BE2C (cell line): ENCODE measurements at regions not wholly inside any gene's neighbourhood (a gene's known extent, or its start where the extent isn't known, plus 50 kb on each side); places are given as distances from the start of the nearest gene placed in this dataset.

Experiments
- DNase-seq: peaks from one replicate; pipeline ENCODE4 v3.0.0-alpha.2; 2020
- H3K27me3 ChIP-seq: fragments of 250-450 bp; sonication (Bioruptor Pico); 2 replicates; pipeline ENCODE4 v1.5.1; 2020; ENCODE audit warnings: mild to moderate bottlenecking
- H3K36me3 ChIP-seq: fragments of 250-450 bp; sonication (Bioruptor Pico); 2 replicates; pipeline ENCODE4 v1.5.1; 2020; ENCODE audit warnings: mild to moderate bottlenecking
- H3K4me1 ChIP-seq: fragments of 250-450 bp; sonication (Bioruptor Pico); 2 replicates; pipeline ENCODE4 v1.5.1; 2020
- H3K4me3 ChIP-seq: 2 replicates; pipeline ENCODE4 v1.5.1; 2011; ENCODE audit warnings: low read depth, low read length
- H3K9me3 ChIP-seq: fragments of 250-450 bp; sonication (Bioruptor Pico); 2 replicates; pipeline ENCODE4 v1.5.1; 2020
- TF ChIP-seq, protein P1 (sequence below): IDR thresholded peaks from 2 replicates; pipeline ENCODE4 v1.5.1; 2012; ENCODE audit warnings: mild to moderate bottlenecking, low read depth, low read length

DNA sequence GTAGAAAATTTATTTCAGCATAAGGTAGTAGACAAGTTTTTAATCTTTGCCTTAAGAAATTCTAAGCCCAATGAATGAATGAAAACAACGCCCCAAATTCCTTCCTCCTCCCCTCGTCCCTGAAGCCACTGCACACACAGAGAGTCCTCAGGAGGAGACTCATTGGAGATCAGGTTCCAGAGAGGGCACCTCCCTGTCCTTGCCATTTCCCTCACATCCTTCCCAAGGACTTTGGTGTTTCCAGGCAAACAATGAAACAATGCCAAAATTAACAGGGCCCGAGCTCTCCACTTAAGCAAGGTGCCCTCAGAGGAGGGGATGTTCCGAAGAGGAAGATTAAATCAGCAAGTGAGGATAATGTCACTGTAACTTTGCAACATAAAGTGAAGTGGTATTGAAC is 240.7 kb downstream of the DCDC2C start:
- DNase-seq: no peak
- Histone ChIP-seq H3K36me3 (no peaks in the 10 kb centered on the region), H3K27me3 (no peaks in the 10 kb centered on the region; the same call in 1 of the 2 replicates), H3K9me3 (no peaks in the 10 kb centered on the region), H3K4me3 (no peak overlapping the region), H3K4me1 (no peaks in the 10 kb centered on the region)
- TF ChIP-seq, protein P1, sequence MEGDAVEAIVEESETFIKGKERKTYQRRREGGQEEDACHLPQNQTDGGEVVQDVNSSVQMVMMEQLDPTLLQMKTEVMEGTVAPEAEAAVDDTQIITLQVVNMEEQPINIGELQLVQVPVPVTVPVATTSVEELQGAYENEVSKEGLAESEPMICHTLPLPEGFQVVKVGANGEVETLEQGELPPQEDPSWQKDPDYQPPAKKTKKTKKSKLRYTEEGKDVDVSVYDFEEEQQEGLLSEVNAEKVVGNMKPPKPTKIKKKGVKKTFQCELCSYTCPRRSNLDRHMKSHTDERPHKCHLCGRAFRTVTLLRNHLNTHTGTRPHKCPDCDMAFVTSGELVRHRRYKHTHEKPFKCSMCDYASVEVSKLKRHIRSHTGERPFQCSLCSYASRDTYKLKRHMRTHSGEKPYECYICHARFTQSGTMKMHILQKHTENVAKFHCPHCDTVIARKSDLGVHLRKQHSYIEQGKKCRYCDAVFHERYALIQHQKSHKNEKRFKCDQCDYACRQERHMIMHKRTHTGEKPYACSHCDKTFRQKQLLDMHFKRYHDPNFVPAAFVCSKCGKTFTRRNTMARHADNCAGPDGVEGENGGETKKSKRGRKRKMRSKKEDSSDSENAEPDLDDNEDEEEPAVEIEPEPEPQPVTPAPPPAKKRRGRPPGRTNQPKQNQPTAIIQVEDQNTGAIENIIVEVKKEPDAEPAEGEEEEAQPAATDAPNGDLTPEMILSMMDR: no peak

DNA sequence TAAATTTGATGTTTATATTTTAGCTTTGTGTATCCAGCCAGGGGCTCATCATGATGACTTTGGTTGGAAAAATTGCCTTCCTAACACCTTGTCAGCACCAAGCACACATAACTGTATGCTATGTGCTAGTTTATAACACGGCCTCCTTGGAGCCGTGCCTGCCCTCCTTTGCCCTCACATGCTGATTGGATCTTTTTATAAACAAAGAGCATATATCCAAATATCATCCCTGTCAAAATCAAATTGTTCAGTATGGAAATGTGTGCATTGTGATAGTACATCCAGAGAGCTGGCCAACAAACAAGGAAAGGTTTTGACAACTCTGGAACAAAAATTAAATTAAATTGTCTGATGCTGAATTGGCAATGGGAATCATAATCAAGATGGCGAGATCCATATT is 241.5 kb downstream of the DCDC2C start:
- no peaks in the 10 kb centered on the region for H3K4me1 ChIP-seq
- H3K9me3 ChIP-seq: no peaks in the 10 kb centered on the region
- TF ChIP-seq, protein P1: no peak
- no peaks in the 10 kb centered on the region; the same call in none of the 2 replicates for H3K27me3 ChIP-seq
- no peak overlapping the region for H3K4me3 ChIP-seq
- no peaks in the 10 kb centered on the region for H3K36me3 ChIP-seq
- no peak for DNase-seq

DNA sequence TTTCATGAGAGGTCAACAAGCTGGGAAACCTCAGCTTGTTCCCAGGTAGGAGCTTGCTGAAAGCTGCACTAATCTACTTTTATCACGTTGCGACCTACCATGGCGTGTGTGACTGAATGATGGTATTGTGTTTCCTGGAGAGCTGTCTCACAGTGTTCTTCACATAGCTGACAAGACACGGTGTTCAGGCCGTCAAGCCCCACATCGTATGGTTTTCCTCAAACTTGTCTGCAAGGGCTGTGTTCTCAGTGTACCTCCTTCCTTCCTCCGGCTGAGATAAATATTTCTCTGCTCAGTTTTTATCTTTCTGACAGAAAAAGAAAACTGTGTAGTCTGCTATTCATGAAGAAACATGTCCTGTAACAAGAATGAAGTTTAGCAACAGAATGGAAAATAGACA is 244.8 kb downstream of the DCDC2C start:
- Histone ChIP-seq H3K9me3 (no peaks in the 10 kb centered on the region), H3K27me3 (no peaks in the 10 kb centered on the region; the same call in none of the 2 replicates), H3K4me3 (no peak overlapping the region), H3K36me3 (no peaks in the 10 kb centered on the region), H3K4me1 (no peaks in the 10 kb centered on the region)
- DNase-seq: no peak
- TF ChIP-seq, protein P1: no peak

DNA sequence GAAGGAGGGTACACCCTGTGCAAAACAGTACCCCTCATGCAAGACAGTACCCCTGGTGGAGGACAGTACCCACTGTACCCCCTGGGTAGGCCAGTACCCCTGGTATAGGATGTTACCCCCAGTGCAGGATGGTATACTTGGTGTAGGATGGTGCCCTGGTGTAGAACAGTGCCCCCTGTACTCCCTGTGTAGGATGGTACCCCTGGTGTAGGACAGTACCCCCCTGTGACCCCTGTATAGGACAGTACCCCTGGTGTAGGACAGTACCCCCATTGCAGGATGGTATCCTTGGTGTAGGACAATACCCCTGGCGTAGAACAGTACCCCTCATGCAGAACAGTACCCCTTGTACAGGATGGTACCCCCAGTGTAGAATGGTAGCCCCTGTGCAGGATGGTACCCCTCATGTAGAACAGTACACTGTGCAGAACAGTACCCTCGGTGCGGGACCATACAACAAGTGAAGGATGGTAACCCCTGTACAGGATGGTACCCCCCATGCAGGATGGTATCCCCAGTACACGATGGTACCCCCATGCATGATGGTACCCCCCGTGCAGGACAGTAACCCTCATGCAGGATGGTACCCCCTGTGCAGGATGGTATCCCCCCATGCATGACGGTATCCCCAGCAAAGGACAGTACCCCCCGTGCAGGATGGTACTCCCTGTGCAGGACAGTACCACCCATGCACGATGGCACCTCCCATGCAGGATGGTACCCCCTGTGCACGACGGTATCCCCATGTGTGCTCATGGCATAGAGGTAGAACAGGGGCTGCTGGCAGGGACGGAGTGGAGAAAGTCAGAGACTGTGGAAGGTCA is 248.0 kb downstream of the DCDC2C start:
- H3K4me3 ChIP-seq: no peak overlapping the region
- H3K4me1 ChIP-seq: no peaks in the 10 kb centered on the region
- TF ChIP-seq, protein P1: no peak
- peaks cover 10% of the 10 kb centered on the region for H3K27me3 ChIP-seq
- DNase-seq: no peak
- H3K36me3 ChIP-seq: no peaks in the 10 kb centered on the region
- no peaks in the 10 kb centered on the region for H3K9me3 ChIP-seq

DNA sequence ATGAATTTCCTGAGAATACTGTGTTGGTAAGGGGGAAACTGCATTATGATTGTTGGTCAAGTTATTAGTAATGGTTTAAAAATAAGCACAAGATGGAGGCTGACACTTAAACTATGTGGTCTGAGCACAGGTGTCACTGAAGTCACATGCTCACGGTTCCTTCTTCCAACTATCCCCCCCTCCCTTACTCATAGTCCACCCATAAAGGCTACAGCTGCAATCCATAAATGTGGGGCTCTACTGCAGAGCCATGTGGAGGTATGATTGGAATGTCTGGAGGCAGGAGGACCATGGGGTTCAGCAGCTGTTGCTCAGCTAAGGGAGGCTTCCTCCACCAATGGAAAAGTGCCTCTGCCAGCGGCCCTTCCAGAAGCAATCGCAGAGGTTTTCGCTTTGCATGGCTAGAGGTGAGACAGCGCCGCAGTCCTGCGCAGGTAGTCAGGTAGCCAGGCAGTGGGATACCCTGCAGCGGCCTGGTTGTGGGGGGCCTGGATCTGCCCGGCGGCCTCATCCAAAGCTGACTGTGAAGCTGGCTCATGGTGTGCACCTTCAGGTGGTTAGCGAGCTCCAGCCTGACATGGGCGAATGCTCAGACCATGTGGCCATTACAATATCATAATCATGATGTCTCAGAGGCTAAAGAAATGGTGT is 249.6 kb downstream of the DCDC2C start:
- no peak for DNase-seq
- Histone ChIP-seq H3K4me1 (no peaks in the 10 kb centered on the region), H3K9me3 (no peaks in the 10 kb centered on the region), H3K4me3 (no peak overlapping the region), H3K27me3 (peaks cover 13% of the 10 kb centered on the region), H3K36me3 (no peaks in the 10 kb centered on the region)
- TF ChIP-seq, protein P1: no peak

DNA sequence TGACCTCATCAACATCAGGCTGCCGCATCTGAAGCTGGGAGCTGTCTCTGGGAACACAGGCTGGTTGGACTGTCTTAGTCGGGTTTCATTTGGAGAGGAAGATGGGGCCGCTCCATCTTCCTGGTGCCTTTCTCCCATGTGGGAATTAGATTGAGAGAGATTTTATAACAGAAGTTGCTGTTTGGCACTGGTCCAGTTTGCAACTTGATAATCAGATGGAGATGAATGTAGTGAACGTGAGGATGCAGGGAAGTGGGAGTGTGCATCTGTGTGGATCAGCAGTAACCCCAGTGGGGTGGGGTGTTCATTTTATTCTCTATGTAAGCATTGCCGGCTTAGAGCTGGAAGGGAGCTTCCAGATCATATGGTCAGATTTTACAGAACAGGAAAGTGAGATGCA is 250.9 kb downstream of the DCDC2C start:
- no peaks in the 10 kb centered on the region for H3K9me3 ChIP-seq
- H3K36me3 ChIP-seq: no peaks in the 10 kb centered on the region
- H3K27me3 ChIP-seq: peaks cover 16% of the 10 kb centered on the region
- no peaks in the 10 kb centered on the region for H3K4me1 ChIP-seq
- no peak overlapping the region for H3K4me3 ChIP-seq
- TF ChIP-seq, protein P1: no peak
- DNase-seq: no peak
